Thoracic aorta (tissue), 2 donors: ENCODE measurements at regions not wholly inside any gene's neighbourhood (a gene's known extent, or its start where the extent isn't known, plus 50 kb on each side); places are given as distances from the start of the nearest gene placed in this dataset.
"Not testable (repeated sequence)": the region's sequence is repeated elsewhere in the genome, so short reads cannot be mapped to it uniquely, and the experiment has no call there.

ENCODE experiments used
- ATAC-seq: fragments of 150-250 bp; one replicate; pipeline ENCODE4 v1.8.0; 2017; ENCODE audit warnings: low read depth; ENCODE audit not compliant: insufficient number of reproducible peaks, low FRiP score
- DNase-seq: peaks from one replicate; pipeline ENCODE4 v3.0.0-alpha.2; 2020; ENCODE audit warnings: low spot score
- H3K27ac ChIP-seq, 2 donors: fragments of 200-600 bp; sonication (generic); 1 replicate in 1 of 2; 2 replicates in 1 of 2; pipeline ENCODE4 v1.5.1; 2016; ENCODE audit warnings: mild to moderate bottlenecking in 2 of 2, moderate library complexity in 2 of 2
- H3K27me3 ChIP-seq: fragments of 200-600 bp; sonication (generic); replicated peaks from 2 replicates; pipeline ENCODE4 v1.6.0; 2016; ENCODE audit warnings: mild to moderate bottlenecking; ENCODE audit not compliant: insufficient read depth
- H3K36me3 ChIP-seq: fragments of 200-600 bp; sonication (generic); one replicate; pipeline ENCODE4 v1.5.1; 2016
- H3K4me1 ChIP-seq, 2 donors: fragments of 200-600 bp; sonication (generic); 1 replicate in 1 of 2; 2 replicates in 1 of 2; pipeline versions ENCODE4 v1.5.1 to v1.6.0; 2016; ENCODE audit warnings: low read depth in 2 of 2, mild to moderate bottlenecking in 1 of 2; ENCODE audit not compliant: control insufficient read depth in 1 of 2
- H3K4me3 ChIP-seq: fragments of 200-600 bp; sonication (generic); 2 replicates; pipeline ENCODE4 v1.5.1; 2016; ENCODE audit warnings: mild to moderate bottlenecking
- H3K9me3 ChIP-seq: fragments of 200-600 bp; sonication (generic); 2 replicates; pipeline ENCODE4 v1.5.1; 2016
- CTCF ChIP-seq: fragments of 200-600 bp; sonication (generic); IDR thresholded peaks from one replicate; pipeline ENCODE4 v1.5.1; 2019; ENCODE audit warnings: antibody characterized with exemption

DNA sequence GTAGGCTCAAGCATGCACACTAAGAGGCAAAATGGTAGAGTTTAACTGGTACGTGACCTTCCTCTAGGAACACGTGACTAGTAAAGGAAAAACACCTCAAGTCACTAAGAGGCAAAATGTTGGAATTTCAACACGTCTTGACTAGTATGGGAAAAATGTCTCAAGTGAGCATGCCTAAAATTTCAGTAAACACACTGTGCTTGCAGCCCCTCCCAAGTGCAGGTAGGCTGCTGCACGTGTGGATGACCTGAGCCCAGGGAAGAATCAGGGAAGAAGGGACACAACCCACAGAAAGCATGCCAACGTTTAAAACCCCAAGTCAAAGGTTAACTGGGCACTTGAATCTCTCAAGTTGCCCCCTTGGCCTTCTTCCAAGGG, 162.2 kb downstream of the TENT5A start:
- H3K36me3 ChIP-seq, result no peaks in the 10 kb centered on the region
- no peaks in the 10 kb centered on the region for H3K27me3 ChIP-seq
- ATAC-seq (no peak), DNase-seq (no peak)
- TF ChIP-seq CTCF, result no peak
- no peaks in the 10 kb centered on the region for H3K4me1 ChIP-seq
- no peak overlapping the region for H3K27ac ChIP-seq
- no peaks in the 10 kb centered on the region for H3K9me3 ChIP-seq
- no peak overlapping the region for H3K4me3 ChIP-seq

DNA sequence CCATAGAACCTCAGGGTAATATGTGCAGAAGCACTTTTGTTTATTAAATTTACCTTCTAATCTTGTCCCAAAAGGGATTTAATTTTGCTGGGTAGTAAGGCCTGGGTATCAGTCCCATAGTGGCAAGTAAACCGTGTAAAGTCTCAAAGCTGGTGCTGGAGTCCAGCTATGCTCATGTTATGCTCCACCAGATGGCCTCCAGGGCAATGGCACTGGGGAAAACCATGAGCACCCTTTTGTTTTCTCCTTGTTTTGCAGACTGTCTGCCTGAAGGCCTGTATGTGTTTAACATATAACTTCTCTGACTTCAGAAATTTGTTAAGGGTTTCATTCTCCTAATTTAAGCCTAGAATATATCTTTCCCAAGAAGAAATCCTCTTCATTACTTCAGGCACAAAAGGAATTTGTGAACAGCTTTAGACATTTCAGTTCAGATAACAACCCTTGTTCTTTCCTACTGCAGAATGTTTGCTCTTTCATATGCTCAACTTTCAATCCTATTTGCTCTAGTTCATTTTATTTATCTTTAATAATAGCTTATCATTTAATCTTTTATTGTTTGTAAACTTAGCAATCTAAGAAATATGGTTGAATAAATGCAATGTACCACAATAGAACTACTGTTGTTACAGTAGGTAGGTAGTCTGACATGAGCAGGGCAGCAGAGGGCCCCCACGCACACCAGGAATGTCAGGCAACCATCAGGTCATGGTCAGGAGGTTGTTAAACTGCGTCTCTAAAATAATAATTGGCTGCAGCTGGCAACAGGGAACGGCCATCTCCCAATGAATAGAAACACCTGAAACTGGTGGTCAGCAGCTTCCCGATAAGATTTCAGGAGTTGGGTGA, 162.8 kb downstream of the TENT5A start:
- Histone ChIP-seq H3K27ac (no peak overlapping the region), H3K36me3 (no peaks in the 10 kb centered on the region), H3K4me3 (no peak overlapping the region), H3K4me1 (no peaks in the 10 kb centered on the region), H3K9me3 (no peaks in the 10 kb centered on the region), H3K27me3 (no peaks in the 10 kb centered on the region)
- TF ChIP-seq CTCF, result no peak
- DNase-seq, result no peak
- ATAC-seq, result no peak

- not testable (repeated sequence) for ATAC-seq, H3K4me1 ChIP-seq, DNase-seq, H3K9me3 ChIP-seq, H3K27ac ChIP-seq, H3K27me3 ChIP-seq, H3K4me3 ChIP-seq, H3K36me3 ChIP-seq
These were observed 166.8 kb downstream of the TENT5A start for GRCh38 chr6:81585686-81586085.

GRCh38 chr6:81584156-81584555, 168.3 kb downstream of the TENT5A start:
- H3K27ac ChIP-seq, result not testable (repeated sequence)

GRCh38 chr6:81575442-81575841, 177.0 kb downstream of the TENT5A start:
- Histone ChIP-seq H3K4me3 (no peak overlapping the region), H3K27me3 (no peaks in the 10 kb centered on the region), H3K27ac (no peak overlapping the region), H3K4me1 (no peaks in the 10 kb centered on the region), H3K9me3 (no peaks in the 10 kb centered on the region), H3K36me3 (no peaks in the 10 kb centered on the region)
- TF ChIP-seq CTCF, result no peak
- ATAC-seq (no peak), DNase-seq (no peak)

More at GRCh38 chr6:81584156-81584555, 168.3 kb downstream of the TENT5A start:
- not testable (repeated sequence) for ATAC-seq, H3K36me3 ChIP-seq, H3K9me3 ChIP-seq, H3K4me1 ChIP-seq, DNase-seq, H3K4me3 ChIP-seq, H3K27me3 ChIP-seq

DNA sequence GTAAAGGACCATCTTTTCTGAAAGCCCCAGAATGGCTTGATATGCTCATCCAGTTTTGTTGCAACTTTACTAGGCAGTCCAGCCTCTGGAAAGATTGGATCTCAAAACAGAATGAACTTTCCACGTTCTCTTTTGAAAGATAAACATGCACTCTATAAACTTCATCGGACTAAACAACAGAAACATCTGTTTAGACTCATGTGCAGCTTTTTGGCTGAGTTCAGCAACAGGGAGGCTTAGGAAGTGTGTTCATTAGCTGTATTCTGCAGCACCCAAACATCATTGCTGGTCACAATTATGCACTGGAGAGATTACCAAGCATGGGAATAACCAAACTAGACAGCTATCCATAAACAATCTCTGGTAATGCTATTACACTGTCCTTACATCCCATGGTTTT, 180.5 kb downstream of the TENT5A start:
- H3K27me3 ChIP-seq, result no peaks in the 10 kb centered on the region
- no peak for ATAC-seq
- H3K4me1 ChIP-seq, result no peaks in the 10 kb centered on the region
- no peak overlapping the region for H3K4me3 ChIP-seq
- TF ChIP-seq CTCF, result no peak
- no peaks in the 10 kb centered on the region for H3K9me3 ChIP-seq
- no peak for DNase-seq
- H3K36me3 ChIP-seq, result no peaks in the 10 kb centered on the region
- H3K27ac ChIP-seq, result no peak overlapping the region
